Breast epithelium (tissue), 4 donors: ENCODE measurements at regions not wholly inside any gene's neighbourhood (a gene's known extent, or its start where the extent isn't known, plus 50 kb on each side); places are given as distances from the start of the nearest gene placed in this dataset.
"Not testable (repeated sequence)": the region's sequence is repeated elsewhere in the genome, so short reads cannot be mapped to it uniquely, and the experiment has no call there.

Source experiments
- DNase-seq, 2 donors: peaks; one replicate each; pipeline ENCODE4 v3.0.0-alpha.2; 2019; ENCODE audit warnings: low spot score in 2 of 2
- H3K27ac ChIP-seq, 2 donors: fragments of 200-600 bp; sonication (generic) in 1 of 2; one replicate each; pipeline ENCODE4 v1.5.1; 2016 to 2019; ENCODE audit warnings: mild to moderate bottlenecking in 1 of 2
- H3K27me3 ChIP-seq, 2 donors: fragments of 200-600 bp; sonication (generic) in 1 of 2; one replicate each; pipeline versions ENCODE4 v1.5.1 to v1.6.0; 2017 to 2019; ENCODE audit warnings: control low read depth in 1 of 2, mild to moderate bottlenecking in 1 of 2
- H3K36me3 ChIP-seq: fragments of 200-600 bp; one replicate; pipeline ENCODE4 v1.5.1; 2019
- H3K4me1 ChIP-seq, 2 donors: fragments of 200-600 bp; sonication (generic); one replicate each; pipeline ENCODE4 v1.5.1; 2016 to 2019; ENCODE audit warnings: control low read depth in 1 of 2
- H3K4me3 ChIP-seq, 3 donors: fragments of 200-600 bp; sonication (generic); 1 replicate in 2 of 3; 2 replicates in 1 of 3; pipeline ENCODE4 v1.5.1; 2016 to 2019; ENCODE audit warnings: mild to moderate bottlenecking in 3 of 3, moderate library complexity in 2 of 3
- H3K9me3 ChIP-seq, 2 donors: fragments of 200-600 bp; sonication (generic) in 1 of 2; one replicate each; pipeline ENCODE4 v1.5.1; 2016 to 2019; ENCODE audit warnings: control low read depth in 1 of 2
- CTCF ChIP-seq, 3 donors: fragments of 450-650 bp; IDR thresholded peaks; one replicate each; pipeline ENCODE4 v1.5.1; 2016 to 2017; ENCODE audit warnings: antibody characterized with exemption in 3 of 3, mild to moderate bottlenecking in 3 of 3, moderate library complexity in 3 of 3
- POLR2A ChIP-seq: fragments of 450-650 bp; IDR thresholded peaks from one replicate; pipeline ENCODE4 v1.6.1; 2016; ENCODE audit warnings: antibody characterized with exemption, mild to moderate bottlenecking, moderate library complexity
- POLR2AphosphoS5 ChIP-seq, 3 donors: sonication (generic); formaldehyde crosslinking; IDR thresholded peaks; one replicate each; pipeline ENCODE4 v1.6.1; 2017; ENCODE audit warnings: antibody characterized with exemption in 3 of 3
- intact Hi-C: fragments of 100-400 bp; cut with DNase I; formaldehyde crosslinking; loops from one replicate; pipeline ENCODE4 v1.15.1; 2023; ENCODE audit warnings: low total_unique reads

- DNase-seq, result no peak
- no peak for TF ChIP-seq CTCF (IDR thresholded peaks at IDR 0.05)
- no peak for TF ChIP-seq POLR2AphosphoS5 (IDR thresholded peaks at IDR 0.05)
- Histone ChIP-seq H3K27me3 (no peaks in the 10 kb centered on the region), H3K27ac (no peak overlapping the region), H3K4me1 (no peaks in the 10 kb centered on the region), H3K36me3 (no peaks in the 10 kb centered on the region), H3K4me3 (no peak overlapping the region), H3K9me3 (no peaks in the 10 kb centered on the region)
- intact Hi-C loops, result no loop called here
Observed at GRCh38 chr10:90293616-90294015, 564.2 kb downstream of the HTR7 start.

- H3K4me3 ChIP-seq, DNase-seq, H3K9me3 ChIP-seq, H3K27ac ChIP-seq, H3K36me3 ChIP-seq, H3K27me3 ChIP-seq, H3K4me1 ChIP-seq, intact Hi-C loops: not testable (repeated sequence)
Observed at GRCh38 chr10:90294821-90295540, 562.9 kb downstream of the HTR7 start.

GRCh38 chr10:90302031-90302430, 555.8 kb downstream of the HTR7 start:
- H3K36me3 ChIP-seq, H3K27ac ChIP-seq, H3K4me3 ChIP-seq, DNase-seq, H3K4me1 ChIP-seq, H3K27me3 ChIP-seq, intact Hi-C loops, H3K9me3 ChIP-seq: not testable (repeated sequence)

GRCh38 chr10:90302758-90303481, 554.9 kb downstream of the HTR7 start:
- TF ChIP-seq POLR2AphosphoS5 (IDR thresholded peaks at IDR 0.05) (no peak), POLR2A (no peak), CTCF (IDR thresholded peaks at IDR 0.05) (no peak)
- H3K9me3 ChIP-seq, result no peaks in the 10 kb centered on the region
- no peak overlapping the region for H3K27ac ChIP-seq
- H3K4me3 ChIP-seq, result no peak overlapping the region
- no peaks in the 10 kb centered on the region for H3K36me3 ChIP-seq
- DNase-seq, result no peak
- no peaks in the 10 kb centered on the region for H3K27me3 ChIP-seq
- no peaks in the 10 kb centered on the region for H3K4me1 ChIP-seq
- intact Hi-C loops, result no loop called here

- H3K36me3 ChIP-seq, result no peaks in the 10 kb centered on the region
- intact Hi-C loops, result no loop called here
- peaks cover 0 to 6% of the 10 kb centered on the region in 2 donors for H3K9me3 ChIP-seq
- H3K4me3 ChIP-seq, result no peak overlapping the region
- H3K4me1 ChIP-seq, result no peaks in the 10 kb centered on the region
- no peaks in the 10 kb centered on the region for H3K27me3 ChIP-seq
- TF ChIP-seq POLR2A, result no peak
- no peak for TF ChIP-seq POLR2AphosphoS5 (IDR thresholded peaks at IDR 0.05)
- TF ChIP-seq CTCF (IDR thresholded peaks at IDR 0.05), result no peak
- no peak overlapping the region for H3K27ac ChIP-seq
- no peak for DNase-seq
Observed at GRCh38 chr10:90304533-90304932, 553.3 kb downstream of the HTR7 start.

- no peak overlapping the region for H3K27ac ChIP-seq
- no peak for TF ChIP-seq POLR2A
- TF ChIP-seq POLR2AphosphoS5 (IDR thresholded peaks at IDR 0.05), result no peak
- no peak for TF ChIP-seq CTCF (IDR thresholded peaks at IDR 0.05)
- intact Hi-C loops, result no loop called here
Observed at GRCh38 chr10:90306187-90306586, 551.7 kb downstream of the HTR7 start.

More at GRCh38 chr10:90306187-90306586, 551.7 kb downstream of the HTR7 start:
- Histone ChIP-seq H3K4me1 (no peaks in the 10 kb centered on the region), H3K27me3 (no peaks in the 10 kb centered on the region), H3K9me3 (peaks cover 0 to 7% of the 10 kb centered on the region in 2 donors), H3K36me3 (no peaks in the 10 kb centered on the region), H3K4me3 (no peak overlapping the region)
- DNase-seq, result no peak
